ENCODE measurements at regions not wholly inside any gene's neighbourhood (a gene's known extent, or its start where the extent isn't known, plus 50 kb on each side); places are given as distances from the start of the nearest gene placed in this dataset.

- TF ChIP-seq CTCF (conservative IDR thresholded peaks at IDR 0.05; ENCODE audit: low read length) (no peak), EZH2phosphoT487 (IDR thresholded peaks at IDR 0.05; ENCODE audit: borderline replicate concordance, low read depth, low read length) (no peak)
Measured at GRCh38 chr7:115124409-115124939, 202.6 kb downstream of the MDFIC start.
